GM18505 (cell line): ENCODE measurements at regions not wholly inside any gene's neighbourhood (a gene's known extent, or its start where the extent isn't known, plus 50 kb on each side); places are given as distances from the start of the nearest gene placed in this dataset.

Experiments used
- ATAC-seq: cut with Tn5 transposase; IDR thresholded peaks from one replicate; pipeline ENCODE4 v1.9.1; 2021; ENCODE audit not compliant: unreplicated experiment
- POLR2A ChIP-seq: IDR thresholded peaks from 4 replicates; pipeline ENCODE4 v1.6.1; 2011; ENCODE audit warnings: borderline replicate concordance; ENCODE audit not compliant: insufficient read depth, insufficient read length; ENCODE audit errors: extremely low read depth

GRCh38 chr17:45702666-45703266 is 81.4 kb upstream of the CRHR1 start:
- TF ChIP-seq POLR2A = no peak
- no peak for ATAC-seq

- no peak for ATAC-seq
- no peak for TF ChIP-seq POLR2A
These were observed 80.8 kb upstream of the CRHR1 start for GRCh38 chr17:45703348-45703747.

GRCh38 chr17:45703806-45704205 is 80.3 kb upstream of the CRHR1 start:
- no peak for ATAC-seq
- no peak for TF ChIP-seq POLR2A

- TF ChIP-seq POLR2A = no peak
- no peak for ATAC-seq
These were observed 79.9 kb upstream of the CRHR1 start for GRCh38 chr17:45704251-45704650.

- no peak for TF ChIP-seq POLR2A
- no peak for ATAC-seq
These were observed 78.8 kb upstream of the CRHR1 start for GRCh38 chr17:45705123-45706009.

GRCh38 chr17:45706033-45706432 is 78.1 kb upstream of the CRHR1 start:
- no peak for ATAC-seq
- no peak for TF ChIP-seq POLR2A

GRCh38 chr17:45708707-45709290 is 75.3 kb upstream of the CRHR1 start:
- no peak for TF ChIP-seq POLR2A
- no peak for ATAC-seq

- ATAC-seq = no peak
- no peak for TF ChIP-seq POLR2A
These were observed 74.3 kb upstream of the CRHR1 start for GRCh38 chr17:45709728-45710288.

- TF ChIP-seq POLR2A = no peak
- ATAC-seq = no peak
These were observed 68.3 kb upstream of the CRHR1 start for GRCh38 chr17:45715787-45716186.

- no peak for TF ChIP-seq POLR2A
- ATAC-seq = no peak
These were observed 65.3 kb upstream of the CRHR1 start for GRCh38 chr17:45718791-45719190.

GRCh38 chr17:45719335-45720071 is 64.6 kb upstream of the CRHR1 start:
- TF ChIP-seq POLR2A = no peak
- ATAC-seq = no peak

GRCh38 chr17:45720386-45720785 is 63.7 kb upstream of the CRHR1 start:
- TF ChIP-seq POLR2A = no peak
- ATAC-seq = no peak

- no peak for ATAC-seq
- no peak for TF ChIP-seq POLR2A
These were observed 62.0 kb upstream of the CRHR1 start for GRCh38 chr17:45722161-45722560.
